ENCODE measurements at regions not wholly inside any gene's neighbourhood (a gene's known extent, or its start where the extent isn't known, plus 50 kb on each side); places are given as distances from the start of the nearest gene placed in this dataset.

- TF ChIP-seq EP300 (IDR thresholded peaks at IDR 0.05) (no peak), POLR2AphosphoS5 (IDR thresholded peaks at IDR 0.05) (no peak), CTCF (IDR thresholded peaks at IDR 0.05) (no peak)
Observed at GRCh38 chr21:28212061-28212460, 780.6 kb downstream of the LTN1 start.

Measured in suprapubic skin (tissue), 4 donors.